ENCODE measurements at regions not wholly inside any gene's neighbourhood (a gene's known extent, or its start where the extent isn't known, plus 50 kb on each side); places are given as distances from the start of the nearest gene placed in this dataset.

GRCh38 chr13:48840366-48840765 is 135.3 kb upstream of the FNDC3A start:
- Histone ChIP-seq H3K4me3 (no peak overlapping the region), H3K4me1 (no peaks in the 10 kb centered on the region), H3K36me3 (replicated peaks) (no peaks in the 10 kb centered on the region), H3K9me3 (no peaks in the 10 kb centered on the region), H3K27me3 (ENCODE audit: low read depth) (no peaks in the 10 kb centered on the region)
- in situ Hi-C loops (cut with MboI; ENCODE audit: low sequenced_read_pairs): no loop called here
- DNase-seq (ENCODE audit: low spot score in 2 of 2): no peak

GRCh38 chr13:48842316-48842715 is 133.4 kb upstream of the FNDC3A start:
- no peaks in the 10 kb centered on the region for H3K36me3 ChIP-seq (replicated peaks)
- H3K9me3 ChIP-seq: no peaks in the 10 kb centered on the region
- no peaks in the 10 kb centered on the region for H3K27me3 ChIP-seq (ENCODE audit: low read depth)
- in situ Hi-C loops (cut with MboI; ENCODE audit: low sequenced_read_pairs): no loop called here
- DNase-seq (ENCODE audit: low spot score in 2 of 2): no peak
- no peaks in the 10 kb centered on the region for H3K4me1 ChIP-seq
- no peak overlapping the region for H3K4me3 ChIP-seq

GRCh38 chr13:48843630-48844380 is 131.9 kb upstream of the FNDC3A start:
- DNase-seq (ENCODE audit: low spot score in 2 of 2): no peak
- Histone ChIP-seq H3K36me3 (replicated peaks) (no peaks in the 10 kb centered on the region), H3K9me3 (no peaks in the 10 kb centered on the region), H3K27me3 (ENCODE audit: low read depth) (no peaks in the 10 kb centered on the region), H3K4me1 (no peaks in the 10 kb centered on the region), H3K4me3 (no peak overlapping the region)
- in situ Hi-C loops (cut with MboI; ENCODE audit: low sequenced_read_pairs): no loop called here

DNA sequence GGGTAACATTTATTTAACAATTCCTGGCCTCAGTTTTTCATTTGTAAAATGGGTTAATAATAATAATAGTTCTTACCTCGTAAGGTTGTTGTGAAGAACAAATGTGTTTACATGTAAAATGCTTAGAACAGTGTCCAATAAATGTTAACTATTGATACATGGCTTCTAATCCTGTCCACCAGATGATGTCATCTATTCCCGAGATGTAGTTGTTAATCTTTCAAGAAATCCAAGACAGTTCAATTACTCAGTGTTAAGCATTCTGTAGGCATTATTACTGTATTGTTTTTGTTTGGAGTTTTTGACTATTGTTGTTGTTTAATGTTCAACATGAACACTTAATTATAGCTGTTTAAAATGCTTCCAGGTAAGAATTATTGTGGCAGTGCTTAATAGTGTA is 131.0 kb upstream of the FNDC3A start:
- Histone ChIP-seq H3K36me3 (replicated peaks) (no peaks in the 10 kb centered on the region), H3K4me3 (no peak overlapping the region), H3K4me1 (no peaks in the 10 kb centered on the region), H3K27me3 (ENCODE audit: low read depth) (no peaks in the 10 kb centered on the region), H3K9me3 (no peaks in the 10 kb centered on the region)
- in situ Hi-C loops (cut with MboI; ENCODE audit: low sequenced_read_pairs): no loop called here
- no peak for DNase-seq (ENCODE audit: low spot score in 2 of 2)

- Histone ChIP-seq H3K27me3 (ENCODE audit: low read depth) (no peaks in the 10 kb centered on the region), H3K9me3 (no peaks in the 10 kb centered on the region), H3K4me1 (no peaks in the 10 kb centered on the region), H3K36me3 (replicated peaks) (no peaks in the 10 kb centered on the region), H3K4me3 (no peak overlapping the region)
- in situ Hi-C loops (cut with MboI; ENCODE audit: low sequenced_read_pairs): no loop called here
- DNase-seq (ENCODE audit: low spot score in 2 of 2): no peak
Observed at GRCh38 chr13:48849515-48849914, 126.2 kb upstream of the FNDC3A start.

GRCh38 chr13:48851707-48852106 is 124.0 kb upstream of the FNDC3A start:
- Histone ChIP-seq H3K4me3 (no peak overlapping the region), H3K36me3 (replicated peaks) (no peaks in the 10 kb centered on the region), H3K9me3 (no peaks in the 10 kb centered on the region), H3K4me1 (peaks cover 8% of the 10 kb centered on the region), H3K27me3 (ENCODE audit: low read depth) (no peaks in the 10 kb centered on the region)
- no peak for DNase-seq (ENCODE audit: low spot score in 2 of 2)
- in situ Hi-C loops (cut with MboI; ENCODE audit: low sequenced_read_pairs): no loop called here

DNA sequence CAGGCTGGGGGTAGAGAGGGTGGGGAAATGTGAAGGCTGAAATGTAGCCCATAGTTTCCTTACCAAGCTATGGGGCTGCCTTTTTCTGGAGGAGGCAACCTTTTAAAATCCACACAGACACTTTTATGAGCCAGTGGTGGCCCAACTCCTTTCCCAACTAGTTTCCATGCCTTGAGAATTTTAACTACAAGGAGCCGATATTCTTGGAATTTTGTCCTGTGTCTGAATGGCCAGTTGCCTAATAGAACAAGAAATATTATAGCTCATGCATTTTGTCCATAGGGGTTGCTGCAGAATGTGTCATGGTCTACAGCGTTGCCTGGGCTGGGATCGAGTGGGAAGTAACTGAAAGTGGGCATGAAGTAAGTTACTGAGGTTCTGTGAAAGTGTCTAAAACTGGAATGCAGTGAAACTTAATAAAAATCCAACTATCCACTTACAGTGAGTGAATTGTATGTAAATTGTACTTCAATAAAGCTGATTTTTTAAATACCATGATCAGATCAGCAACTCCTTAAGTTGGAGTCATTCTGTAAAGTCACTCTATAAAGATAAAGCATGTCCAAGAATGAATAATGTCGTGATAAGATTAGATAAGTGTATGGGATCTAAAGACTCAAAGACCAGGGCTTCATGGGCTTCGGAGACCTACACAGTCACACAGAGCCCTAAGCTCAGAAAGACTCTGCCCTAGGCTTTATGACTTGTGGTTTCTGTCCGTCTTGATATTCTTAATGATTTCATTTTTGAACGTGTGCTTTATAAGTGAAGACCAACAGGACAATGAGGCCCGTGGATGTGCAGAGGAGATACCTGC is 122.6 kb upstream of the FNDC3A start:
- H3K36me3 ChIP-seq (replicated peaks): no peaks in the 10 kb centered on the region
- H3K4me1 ChIP-seq: peaks cover 8% of the 10 kb centered on the region
- no peaks in the 10 kb centered on the region for H3K27me3 ChIP-seq (ENCODE audit: low read depth)
- H3K9me3 ChIP-seq: no peaks in the 10 kb centered on the region
- in situ Hi-C loops (cut with MboI; ENCODE audit: low sequenced_read_pairs): no loop called here
- no peak overlapping the region for H3K4me3 ChIP-seq
- DNase-seq (ENCODE audit: low spot score in 2 of 2): no peak

DNA sequence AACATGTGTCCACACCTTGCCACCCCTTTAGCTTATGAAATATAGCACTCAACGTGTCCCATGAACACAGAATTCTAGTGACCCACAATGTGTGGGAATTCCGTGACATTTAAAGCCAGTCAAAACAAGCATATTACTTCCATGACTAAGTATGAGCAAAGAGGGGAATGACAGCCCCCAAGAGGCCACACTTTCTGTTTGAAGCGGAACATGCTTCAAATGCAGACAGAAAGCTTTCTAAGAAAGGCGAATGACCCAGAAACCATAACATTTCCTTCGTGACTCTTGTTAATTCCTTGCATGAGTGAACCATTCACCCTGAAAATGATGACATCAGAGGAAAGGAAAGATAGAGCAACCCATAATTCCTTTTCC is 122.0 kb upstream of the FNDC3A start:
- Histone ChIP-seq H3K9me3 (no peaks in the 10 kb centered on the region), H3K4me3 (no peak overlapping the region), H3K4me1 (peaks cover 9% of the 10 kb centered on the region), H3K36me3 (replicated peaks) (no peaks in the 10 kb centered on the region), H3K27me3 (ENCODE audit: low read depth) (no peaks in the 10 kb centered on the region)
- no peak for DNase-seq (ENCODE audit: low spot score in 2 of 2)
- in situ Hi-C loops (cut with MboI; ENCODE audit: low sequenced_read_pairs): no loop called here

DNA sequence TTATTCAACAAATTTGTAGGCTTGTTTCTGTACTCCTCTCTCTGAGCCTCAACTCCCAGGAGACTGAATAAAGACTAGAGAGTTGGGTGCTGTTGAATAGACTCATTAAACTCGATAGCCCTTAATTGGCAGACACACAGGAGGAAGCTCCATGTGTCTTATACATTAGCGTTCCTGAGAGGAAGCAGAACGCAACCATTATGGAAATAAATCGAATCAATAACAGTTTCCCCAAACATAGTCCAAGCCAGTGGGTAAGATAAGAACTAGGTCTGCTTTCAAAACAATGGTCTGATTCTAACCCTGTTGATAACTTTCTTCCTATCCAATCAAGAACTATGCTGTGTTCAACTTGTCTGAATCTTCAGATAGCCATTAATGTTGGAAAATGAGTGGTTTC is 118.1 kb upstream of the FNDC3A start:
- H3K27me3 ChIP-seq (ENCODE audit: low read depth): no peaks in the 10 kb centered on the region
- no peak overlapping the region for H3K4me3 ChIP-seq
- H3K9me3 ChIP-seq: no peaks in the 10 kb centered on the region
- no peak for DNase-seq (ENCODE audit: low spot score in 2 of 2)
- peaks cover 15% of the 10 kb centered on the region for H3K4me1 ChIP-seq
- in situ Hi-C loops (cut with MboI; ENCODE audit: low sequenced_read_pairs): no loop called here
- H3K36me3 ChIP-seq (replicated peaks): no peaks in the 10 kb centered on the region

GRCh38 chr13:48858122-48858902 is 117.4 kb upstream of the FNDC3A start:
- in situ Hi-C loops (cut with MboI; ENCODE audit: low sequenced_read_pairs): no loop called here
- Histone ChIP-seq H3K9me3 (no peaks in the 10 kb centered on the region), H3K4me3 (no peak overlapping the region)

DNA sequence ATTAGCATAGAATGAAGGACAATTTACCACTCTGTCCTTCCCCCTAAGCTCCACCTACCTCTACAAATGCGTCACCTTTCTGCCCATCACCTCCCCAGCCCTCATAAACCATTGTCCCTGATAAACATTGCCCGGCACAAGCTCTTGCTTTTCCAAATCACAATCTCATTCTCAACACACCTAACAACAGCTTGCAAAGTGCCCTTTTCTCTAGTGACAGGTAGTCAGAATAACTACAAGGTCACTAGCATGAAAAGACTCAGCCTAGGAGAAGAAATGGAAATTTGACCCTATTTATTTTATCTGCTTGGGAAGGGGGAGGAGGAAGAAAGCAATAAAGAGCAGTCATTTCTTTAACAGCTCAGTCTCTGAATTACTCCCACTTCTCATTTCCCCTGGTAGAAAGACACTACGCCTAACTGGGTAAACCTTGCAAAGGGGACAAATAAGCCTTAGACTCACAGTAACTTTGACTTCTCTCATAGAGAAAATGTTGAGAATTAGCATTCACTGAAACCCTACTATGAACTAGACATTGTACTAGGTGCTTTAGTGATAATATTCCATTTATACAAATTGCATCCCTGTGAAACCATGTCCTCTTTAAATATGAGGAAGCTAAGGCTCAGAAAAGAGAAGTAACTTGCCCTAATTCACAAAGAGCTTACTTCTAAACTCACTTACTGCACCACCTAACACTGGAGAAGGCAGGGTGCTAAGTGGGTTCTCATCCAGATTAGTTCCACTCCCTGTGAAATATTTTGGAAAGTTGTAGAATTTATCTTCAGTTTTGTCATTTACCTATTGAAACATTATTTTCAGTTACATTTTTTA is 116.2 kb upstream of the FNDC3A start:
- Histone ChIP-seq H3K27me3 (ENCODE audit: low read depth) (no peaks in the 10 kb centered on the region), H3K9me3 (no peaks in the 10 kb centered on the region), H3K4me1 (peaks cover 15% of the 10 kb centered on the region), H3K36me3 (replicated peaks) (no peaks in the 10 kb centered on the region), H3K4me3 (no peak overlapping the region)
- no peak for DNase-seq (ENCODE audit: low spot score in 2 of 2)
- in situ Hi-C loops (cut with MboI; ENCODE audit: low sequenced_read_pairs): no loop called here

More at GRCh38 chr13:48858122-48858902, 117.4 kb upstream of the FNDC3A start:
- no peak for DNase-seq (ENCODE audit: low spot score in 2 of 2)
- no peaks in the 10 kb centered on the region for H3K27me3 ChIP-seq (ENCODE audit: low read depth)
- H3K4me1 ChIP-seq: peaks cover 15% of the 10 kb centered on the region
- no peaks in the 10 kb centered on the region for H3K36me3 ChIP-seq (replicated peaks)

DNA sequence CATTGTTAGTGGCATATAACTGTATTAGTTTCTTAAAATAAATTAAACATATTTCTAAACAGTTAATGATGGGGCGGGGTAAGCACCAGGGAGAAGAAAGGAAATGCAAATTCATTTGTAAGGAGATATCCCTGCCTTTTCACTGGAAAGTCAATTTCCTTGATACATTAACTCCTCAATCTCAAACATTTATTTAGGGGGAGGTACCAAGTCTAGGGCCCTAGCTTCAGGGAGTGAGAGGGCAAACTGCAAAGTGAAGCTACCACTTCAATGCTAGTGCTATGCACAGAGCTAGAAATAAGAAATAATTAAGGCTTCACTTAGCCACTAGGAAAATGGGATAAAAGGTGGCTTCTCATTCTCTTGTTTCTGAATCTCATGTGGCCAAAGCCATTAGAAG is 115.3 kb upstream of the FNDC3A start:
- Histone ChIP-seq H3K4me3 (no peak overlapping the region), H3K4me1 (peaks cover 15% of the 10 kb centered on the region), H3K9me3 (no peaks in the 10 kb centered on the region), H3K27me3 (ENCODE audit: low read depth) (no peaks in the 10 kb centered on the region), H3K36me3 (replicated peaks) (no peaks in the 10 kb centered on the region)
- no peak for DNase-seq (ENCODE audit: low spot score in 2 of 2)
- in situ Hi-C loops (cut with MboI; ENCODE audit: low sequenced_read_pairs): no loop called here

- peaks cover 7% of the 10 kb centered on the region for H3K4me1 ChIP-seq
- no peak for DNase-seq (ENCODE audit: low spot score in 2 of 2)
Observed at GRCh38 chr13:48862572-48862971, 113.1 kb upstream of the FNDC3A start.

More at GRCh38 chr13:48862572-48862971, 113.1 kb upstream of the FNDC3A start:
- no peak overlapping the region for H3K4me3 ChIP-seq
- no peaks in the 10 kb centered on the region for H3K9me3 ChIP-seq
- H3K27me3 ChIP-seq (ENCODE audit: low read depth): no peaks in the 10 kb centered on the region
- no peaks in the 10 kb centered on the region for H3K36me3 ChIP-seq (replicated peaks)
- in situ Hi-C loops (cut with MboI; ENCODE audit: low sequenced_read_pairs): no loop called here
